ENCODE measurements at regions not wholly inside any gene's neighbourhood (a gene's known extent, or its start where the extent isn't known, plus 50 kb on each side); places are given as distances from the start of the nearest gene placed in this dataset.

DNA sequence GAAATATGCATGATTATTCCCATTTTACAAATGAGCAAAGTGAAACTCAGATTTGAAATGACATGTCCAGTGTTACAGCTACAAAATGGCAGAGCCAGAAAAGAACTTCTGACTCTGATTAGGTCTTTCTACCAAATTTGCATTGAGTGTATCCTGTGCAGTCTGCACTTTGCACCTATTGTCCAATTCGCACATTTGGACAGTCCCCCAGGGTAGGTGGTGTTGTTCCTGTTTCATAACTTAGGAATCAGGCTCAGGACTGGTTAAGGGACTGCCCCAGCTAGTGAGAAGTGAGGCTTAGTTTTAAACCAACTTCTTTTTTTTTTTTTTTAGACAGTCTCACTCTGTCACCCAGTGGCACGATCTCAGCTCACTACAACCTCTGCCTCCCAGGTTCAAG, 137.9 kb upstream of the NALF2 start:
- TF ChIP-seq CTCF (conservative IDR thresholded peaks at IDR 0.05; ENCODE audit: low read depth, low read length) (no peak), EZH2 (IDR thresholded peaks at IDR 0.05; ENCODE audit: borderline replicate concordance, low read depth, low read length, poor library complexity, severe bottlenecking) (no peak)

Data from A673 (cell line).